Stomach smooth muscle (tissue), 2 donors: ENCODE measurements at regions not wholly inside any gene's neighbourhood (a gene's known extent, or its start where the extent isn't known, plus 50 kb on each side); places are given as distances from the start of the nearest gene placed in this dataset.
"Not testable (repeated sequence)": the region's sequence is repeated elsewhere in the genome, so short reads cannot be mapped to it uniquely, and the experiment has no call there.

Experiments used
- H3K27ac ChIP-seq: one replicate; pipeline ENCODE4 v1.7.0; 2013; ENCODE audit warnings: mild to moderate bottlenecking, low read length, inconsistent platforms
- H3K27me3 ChIP-seq, 2 donors: one replicate each; pipeline ENCODE4 v1.7.0; 2013; ENCODE audit warnings: low read length in 2 of 2; ENCODE audit not compliant: insufficient read depth in 2 of 2, control insufficient read depth in 1 of 2
- H3K36me3 ChIP-seq, 2 donors: one replicate each; pipeline ENCODE4 v1.7.0; 2013; ENCODE audit warnings: low read length in 2 of 2; ENCODE audit not compliant: control insufficient read depth in 2 of 2, insufficient read depth in 2 of 2
- H3K4me1 ChIP-seq: one replicate; pipeline ENCODE4 v1.7.0; 2013; ENCODE audit warnings: low read length; ENCODE audit not compliant: control insufficient read depth, insufficient read depth
- H3K4me3 ChIP-seq, 2 donors: one replicate each; pipeline ENCODE4 v1.7.0; 2013; ENCODE audit warnings: low read length in 2 of 2
- H3K9ac ChIP-seq, 2 donors: one replicate each; pipeline ENCODE4 v1.7.0; 2013; ENCODE audit warnings: low read length in 2 of 2, mild to moderate bottlenecking in 1 of 2
- H3K9me3 ChIP-seq, 2 donors: one replicate each; pipeline ENCODE4 v1.7.0; 2013; ENCODE audit warnings: low read length in 2 of 2; ENCODE audit not compliant: control insufficient read depth in 2 of 2
- donor health status: healthy.
- donor health status: Pancreatic carcinoma.

DNA sequence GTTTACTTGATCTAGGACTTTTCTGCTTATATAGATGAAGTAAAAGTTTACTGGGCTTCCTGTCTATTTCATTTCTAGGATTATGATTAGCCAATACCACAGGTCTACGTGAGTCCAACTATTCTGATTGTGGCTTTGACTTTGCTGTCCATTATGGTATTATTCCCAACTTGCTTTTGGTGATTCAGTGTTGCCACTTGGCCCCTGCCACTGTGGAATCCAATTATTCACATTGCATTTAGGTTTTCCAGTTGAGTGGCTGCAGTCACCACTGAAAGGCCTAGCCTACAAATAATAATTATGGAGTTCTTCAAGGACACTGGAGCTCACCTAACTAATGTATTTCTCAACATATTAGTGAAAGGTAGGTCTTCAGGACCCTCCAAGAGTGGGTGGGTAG, 574.3 kb upstream of the USP24 start:
- no peak overlapping the region for H3K27ac ChIP-seq
- H3K27me3 ChIP-seq: no peaks in the 10 kb centered on the region
- H3K36me3 ChIP-seq: no peaks in the 10 kb centered on the region
- H3K9me3 ChIP-seq: no peaks in the 10 kb centered on the region
- no peak overlapping the region for H3K9ac ChIP-seq
- no peak overlapping the region for H3K4me3 ChIP-seq
- no peaks in the 10 kb centered on the region for H3K4me1 ChIP-seq

DNA sequence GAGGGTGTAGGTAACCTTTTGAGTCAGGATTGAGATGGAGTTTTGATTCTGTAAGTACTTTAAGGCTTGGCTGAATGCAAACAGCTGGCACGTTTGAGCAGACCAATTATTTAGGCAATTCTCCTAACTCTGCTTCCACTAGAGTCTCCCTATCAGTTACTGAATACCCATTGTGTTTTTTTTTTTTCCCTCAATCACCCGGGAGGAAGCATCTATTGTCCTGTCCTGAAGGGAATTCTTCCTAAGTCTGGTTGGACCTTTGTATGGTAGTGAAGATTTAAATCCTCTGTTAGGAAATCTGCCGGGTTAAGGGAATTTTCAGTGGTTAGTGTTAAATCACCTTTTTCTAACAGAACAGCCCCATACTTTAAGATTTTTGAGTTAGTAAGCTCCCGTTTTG, 571.2 kb upstream of the USP24 start:
- H3K27ac ChIP-seq: no peak overlapping the region
- H3K27me3 ChIP-seq: no peaks in the 10 kb centered on the region
- H3K9me3 ChIP-seq: no peaks in the 10 kb centered on the region
- H3K36me3 ChIP-seq: no peaks in the 10 kb centered on the region
- no peak overlapping the region for H3K9ac ChIP-seq
- peaks cover 7% of the 10 kb centered on the region for H3K4me1 ChIP-seq
- no peak overlapping the region for H3K4me3 ChIP-seq

DNA sequence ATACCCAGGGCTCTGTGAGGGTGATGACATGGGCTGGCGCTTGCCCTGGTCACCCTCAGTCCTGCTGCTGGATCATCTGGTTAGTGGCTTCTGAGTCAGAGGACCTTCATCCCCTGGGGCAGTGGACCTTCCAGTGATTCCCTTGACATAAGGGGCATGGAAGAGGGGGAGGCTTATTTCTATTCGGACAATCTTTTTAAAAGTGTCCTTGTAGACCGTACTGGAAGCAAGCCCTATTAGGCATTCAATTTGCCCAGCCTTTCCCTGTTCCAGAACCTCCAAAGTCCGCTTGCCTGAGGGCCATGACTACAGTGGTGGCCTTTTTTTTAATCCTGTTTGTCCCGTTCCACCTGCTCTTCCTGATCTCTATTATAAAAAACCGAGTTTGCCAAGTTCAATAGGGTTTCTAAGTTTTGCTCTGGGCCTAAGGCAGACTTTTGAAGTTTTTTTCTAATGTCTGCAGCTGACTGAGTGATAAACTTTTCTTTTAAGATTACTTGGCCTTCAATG, 569.8 kb upstream of the USP24 start:
- H3K4me1 ChIP-seq, H3K27me3 ChIP-seq, H3K9ac ChIP-seq, H3K9me3 ChIP-seq, H3K36me3 ChIP-seq, H3K27ac ChIP-seq, H3K4me3 ChIP-seq: not testable (repeated sequence)

DNA sequence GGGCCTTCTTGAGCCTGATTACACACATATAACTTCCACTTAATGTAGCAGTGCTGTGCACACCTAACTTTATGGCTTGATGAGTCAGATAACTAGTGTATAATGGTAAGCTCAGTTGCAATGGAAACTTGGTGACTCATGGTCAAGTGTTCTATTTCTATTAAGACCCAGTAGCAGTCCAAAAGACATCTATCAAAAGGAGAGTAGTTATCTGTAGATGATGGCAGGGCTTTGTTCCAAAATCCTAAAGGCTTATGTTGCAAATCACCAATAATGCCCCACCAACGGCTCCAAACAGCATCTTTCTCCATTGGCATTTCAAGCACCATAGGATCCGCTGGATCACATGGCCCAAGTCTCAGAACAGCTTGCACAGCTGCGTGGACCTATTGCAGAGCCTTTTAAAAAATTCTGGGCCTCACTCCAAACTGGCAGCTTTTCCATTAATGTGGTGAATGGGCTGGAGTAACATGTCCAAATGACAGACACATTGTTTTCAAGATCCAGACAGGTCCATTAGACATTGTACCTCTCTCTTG, 566.8 kb upstream of the USP24 start:
- Histone ChIP-seq H3K9ac (no peak overlapping the region), H3K27me3 (no peaks in the 10 kb centered on the region), H3K4me1 (peaks cover 7% of the 10 kb centered on the region), H3K4me3 (no peak overlapping the region), H3K36me3 (no peaks in the 10 kb centered on the region), H3K9me3 (no peaks in the 10 kb centered on the region), H3K27ac (no peak overlapping the region)

DNA sequence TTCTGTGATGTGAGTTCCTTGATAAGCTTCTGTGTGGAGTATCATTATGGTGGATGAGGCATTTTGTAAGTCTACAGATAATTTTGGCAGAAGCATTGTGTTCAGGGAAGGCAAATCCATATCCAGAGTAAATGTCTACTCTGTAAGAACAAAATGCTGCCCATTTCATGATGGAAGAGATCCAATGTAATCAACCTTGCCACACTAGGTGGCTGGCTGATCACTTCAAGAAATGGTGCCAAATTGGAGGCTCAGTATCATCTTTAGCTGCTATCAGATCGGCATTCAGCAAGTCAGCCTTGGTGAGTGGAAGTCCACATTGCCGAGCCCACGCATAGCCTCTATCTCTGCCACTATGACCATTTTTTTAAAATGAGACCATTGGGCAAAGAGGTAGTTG, 565.8 kb upstream of the USP24 start:
- Histone ChIP-seq H3K27ac (no peak overlapping the region), H3K4me1 (peaks cover 7% of the 10 kb centered on the region), H3K9ac (no peak overlapping the region), H3K27me3 (no peaks in the 10 kb centered on the region), H3K4me3 (no peak overlapping the region), H3K9me3 (no peaks in the 10 kb centered on the region), H3K36me3 (no peaks in the 10 kb centered on the region)

DNA sequence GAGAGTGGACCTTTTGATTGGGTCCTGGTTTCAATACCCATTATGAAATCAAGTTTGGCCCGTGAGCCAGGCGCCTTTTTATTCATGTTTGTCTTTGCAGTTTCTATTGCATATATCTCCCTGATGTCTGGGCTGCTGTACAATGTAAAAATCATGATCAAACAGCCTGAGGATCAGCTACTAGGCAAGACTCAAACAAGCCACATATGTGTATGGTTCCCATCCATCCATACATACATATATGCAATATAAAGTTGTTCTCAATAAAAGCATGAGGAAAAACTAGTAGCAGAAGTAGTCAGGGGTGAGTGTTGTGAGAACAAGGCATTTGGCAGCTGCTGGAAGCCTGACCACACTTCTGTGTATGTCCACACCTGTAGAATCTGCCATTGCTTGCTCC, 562.4 kb upstream of the USP24 start:
- Histone ChIP-seq H3K4me1 (peaks cover 7% of the 10 kb centered on the region), H3K4me3 (no peak overlapping the region), H3K27ac (no peak overlapping the region), H3K27me3 (no peaks in the 10 kb centered on the region), H3K9me3 (peaks cover 3 to 7% of the 10 kb centered on the region in 2 donors), H3K9ac (no peak overlapping the region), H3K36me3 (no peaks in the 10 kb centered on the region)

DNA sequence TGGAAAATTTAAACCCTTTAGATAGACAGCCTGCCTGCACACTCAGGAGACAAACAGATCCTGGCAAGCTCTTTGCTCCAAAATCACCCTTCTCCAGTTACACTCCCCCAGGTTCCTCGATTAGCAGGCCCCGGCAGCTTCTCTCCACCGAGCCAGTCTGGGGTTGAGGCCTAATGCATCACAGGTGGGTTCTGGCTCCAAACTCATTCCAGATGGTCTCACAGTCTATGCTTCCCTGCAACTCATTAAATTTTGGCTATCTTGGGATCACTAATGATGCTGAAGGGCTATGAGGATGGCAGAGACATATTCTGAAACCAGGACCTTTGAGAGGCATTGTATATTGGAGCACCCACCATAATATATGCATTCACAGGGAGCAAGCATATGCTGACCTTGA, 559.8 kb upstream of the USP24 start:
- no peaks in the 10 kb centered on the region for H3K36me3 ChIP-seq
- no peaks in the 10 kb centered on the region for H3K27me3 ChIP-seq
- H3K9me3 ChIP-seq: peaks cover 3 to 7% of the 10 kb centered on the region in 2 donors
- H3K4me1 ChIP-seq: no peaks in the 10 kb centered on the region
- no peak overlapping the region for H3K9ac ChIP-seq
- no peak overlapping the region for H3K27ac ChIP-seq
- no peak overlapping the region for H3K4me3 ChIP-seq

DNA sequence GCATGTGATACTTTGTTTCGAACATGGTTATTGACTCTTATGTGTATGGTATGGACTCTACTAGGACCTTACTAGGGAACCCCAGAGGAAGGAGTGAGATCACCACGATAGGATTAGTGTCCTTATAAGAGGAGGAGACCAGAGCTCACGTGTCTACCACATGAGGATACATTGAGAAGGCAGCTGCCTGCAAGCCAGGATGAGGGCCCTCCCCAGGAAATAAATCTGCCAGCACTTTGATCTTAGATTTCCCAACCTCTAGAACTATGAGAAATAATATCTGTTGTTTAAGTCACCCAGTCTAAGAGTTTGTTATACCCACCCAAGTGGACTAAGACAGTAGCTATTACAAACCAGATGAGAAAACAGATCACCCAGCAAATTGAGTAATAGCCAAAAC, 559.3 kb upstream of the USP24 start:
- Histone ChIP-seq H3K9ac (no peak overlapping the region), H3K4me3 (no peak overlapping the region), H3K27ac (no peak overlapping the region)

DNA sequence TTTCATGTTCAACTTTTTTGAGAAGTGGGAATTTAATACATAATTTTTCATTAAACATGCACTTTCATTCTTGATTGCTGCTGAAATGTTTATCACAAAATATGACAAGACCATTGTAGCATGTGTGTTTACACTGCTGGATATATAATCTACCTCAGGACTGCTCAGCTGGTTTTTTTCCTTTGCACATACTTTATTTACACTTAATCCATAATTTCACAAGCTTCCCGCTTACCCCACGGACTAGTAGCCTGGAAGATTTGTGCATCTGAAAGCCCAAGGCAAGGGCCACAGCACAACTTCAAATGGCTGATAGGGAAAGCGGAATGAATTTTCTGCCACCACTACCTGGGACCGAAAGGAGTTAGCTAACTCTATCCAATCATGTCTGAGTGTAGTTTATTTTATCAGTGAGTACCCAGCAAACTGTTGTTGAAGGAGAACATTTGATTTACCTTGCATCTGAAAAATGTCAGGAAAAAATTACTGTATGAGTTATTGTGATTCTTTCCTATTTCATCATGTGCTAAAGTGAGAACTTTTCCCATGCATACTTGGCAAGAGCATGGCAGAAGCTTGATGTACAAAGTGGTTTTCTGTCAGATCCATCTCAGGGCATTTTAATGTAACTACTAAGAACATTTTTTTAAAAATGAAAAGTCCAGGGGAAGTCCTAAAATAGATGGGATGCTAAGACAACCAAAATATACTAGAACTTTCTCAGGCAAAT, 558.2 kb upstream of the USP24 start:
- H3K9ac ChIP-seq: no peak overlapping the region
- H3K36me3 ChIP-seq: no peaks in the 10 kb centered on the region
- H3K4me3 ChIP-seq: no peak overlapping the region
- H3K9me3 ChIP-seq: peaks cover 3 to 7% of the 10 kb centered on the region in 2 donors
- H3K27ac ChIP-seq: no peak overlapping the region
- no peaks in the 10 kb centered on the region for H3K4me1 ChIP-seq
- no peaks in the 10 kb centered on the region for H3K27me3 ChIP-seq

More for the DNA sequence above, 559.3 kb upstream of the USP24 start:
- H3K4me1 ChIP-seq: no peaks in the 10 kb centered on the region
- no peaks in the 10 kb centered on the region for H3K27me3 ChIP-seq
- peaks cover 3 to 7% of the 10 kb centered on the region in 2 donors for H3K9me3 ChIP-seq
- no peaks in the 10 kb centered on the region for H3K36me3 ChIP-seq

DNA sequence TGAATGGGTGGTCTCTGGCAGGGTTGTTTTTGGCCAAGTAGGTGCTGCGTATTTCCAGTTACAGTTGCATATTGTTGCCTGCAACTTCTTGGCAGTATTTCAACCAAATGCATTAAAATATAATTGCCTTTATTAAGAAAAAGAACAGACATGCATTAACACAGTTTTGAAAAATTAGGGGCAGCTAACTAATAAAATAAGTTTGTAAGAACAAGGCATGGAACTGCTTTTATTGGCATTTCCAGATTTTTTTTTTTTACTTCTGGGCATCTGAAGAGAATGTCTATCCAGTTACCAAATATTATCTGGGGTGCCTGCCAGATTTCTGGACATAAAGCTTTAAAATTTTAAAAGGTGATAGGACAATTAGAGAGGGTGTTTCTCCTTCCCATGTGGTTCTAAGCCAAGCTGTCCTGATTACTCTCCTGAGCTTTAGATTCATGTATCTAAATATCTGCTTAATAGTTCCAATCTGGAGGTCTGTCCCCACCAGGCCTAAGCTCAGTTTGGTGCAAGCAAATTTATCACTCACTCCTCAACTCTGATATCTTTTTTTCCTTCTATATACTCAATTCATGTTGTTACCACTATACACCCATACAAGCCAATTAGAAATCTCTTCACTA, 553.3 kb upstream of the USP24 start:
- no peaks in the 10 kb centered on the region for H3K27me3 ChIP-seq
- H3K27ac ChIP-seq: no peak overlapping the region
- no peaks in the 10 kb centered on the region for H3K9me3 ChIP-seq
- no peak overlapping the region for H3K4me3 ChIP-seq
- H3K9ac ChIP-seq: no peak overlapping the region
- H3K36me3 ChIP-seq: no peaks in the 10 kb centered on the region
- H3K4me1 ChIP-seq: no peaks in the 10 kb centered on the region

DNA sequence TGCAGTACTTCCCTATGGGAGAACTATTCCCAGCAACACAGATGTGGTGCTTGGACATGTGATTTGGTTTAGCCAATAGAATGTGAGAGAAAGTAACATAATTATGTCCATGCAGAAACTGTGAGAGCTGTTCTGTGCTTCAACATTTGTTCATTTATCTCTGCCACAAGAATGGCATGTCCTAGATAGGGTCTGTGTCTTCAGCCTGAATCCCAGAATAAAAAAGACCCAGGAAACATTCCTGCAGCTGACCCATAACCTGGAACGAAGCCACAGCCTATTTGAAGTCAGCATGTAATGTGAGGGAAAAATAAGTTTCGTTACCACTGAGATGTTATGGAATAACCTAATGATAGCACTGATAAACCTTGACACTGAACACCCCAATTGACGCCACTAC, 552.0 kb upstream of the USP24 start:
- no peak overlapping the region for H3K9ac ChIP-seq
- H3K27ac ChIP-seq: no peak overlapping the region
- H3K9me3 ChIP-seq: no peaks in the 10 kb centered on the region
- H3K4me3 ChIP-seq: no peak overlapping the region
- no peaks in the 10 kb centered on the region for H3K36me3 ChIP-seq
- H3K4me1 ChIP-seq: no peaks in the 10 kb centered on the region
- H3K27me3 ChIP-seq: no peaks in the 10 kb centered on the region
